HepG2 (cell line): ENCODE measurements at regions not wholly inside any gene's neighbourhood (a gene's known extent, or its start where the extent isn't known, plus 50 kb on each side); places are given as distances from the start of the nearest gene placed in this dataset.

ENCODE experiments used
- ATAC-seq: fragments of 200-7000 bp; cut with Tn5 transposase; 3 replicates; pipeline ENCODE4 v1.9.1; 2020; ENCODE audit warnings: mild to moderate bottlenecking, moderate library complexity
- BruUV-seq: library from RNA; stranded (reverse); fragments of 400-500 nt; replicated peaks from 2 replicates; lab custom pipeline; 2021; lab: Mats Ljungman, UMichigan
- CTCF ChIA-PET: fragments of 300-600 bp; formaldehyde crosslinking; extraction: SDS; loops from one replicate; lab custom pipeline; 2021; ENCODE audit warnings: low total read pairs, inconsistent platforms, low intra/inter-chr PET ratio; lab: Yijun Ruan, JAX
- POLR2A ChIA-PET: fragments of 350-600 bp; sonication (Branson Sonifier 250); formaldehyde crosslinking; loops from one replicate; lab custom pipeline; 2020; ENCODE audit warnings: antibody characterized with exemption, inconsistent platforms; lab: Yijun Ruan, JAX
- DNase-seq: peaks from one replicate; pipeline ENCODE4 v3.0.0-alpha.2; 2015; ENCODE audit warnings: low spot score
- FAIRE-seq: peaks from 3 replicates; lab custom pipeline; 2011; peaks lifted over from hg19 to GRCh38; lab: Jason Lieb, UNC
- H2AFZ ChIP-seq: one replicate; pipeline ENCODE4 v1.6.1; 2011; ENCODE audit warnings: low read length, inconsistent platforms
- H3K27ac ChIP-seq: fragments of 300-600 bp; 3 replicates; pipeline ENCODE4 v1.8.0; 2011; ENCODE audit warnings: mixed run types, mild to moderate bottlenecking, mixed read lengths, low read length, inconsistent platforms; ENCODE audit not compliant: insufficient read depth; ENCODE audit errors: extremely low read length
- H3K27me3 ChIP-seq, 2 experiments: fragments of 200-600 bp in 1 of 2; 2 replicates in 1 of 2; 3 replicates in 1 of 2; pipeline versions ENCODE4 v1.6.0 to v1.8.0; 2011; ENCODE audit warnings: low read length in 2 of 2, mild to moderate bottlenecking in 2 of 2, moderate library complexity in 2 of 2, inconsistent platforms in 1 of 2; ENCODE audit not compliant: insufficient read depth in 2 of 2, control insufficient read depth in 1 of 2
- H3K36me3 ChIP-seq, 2 experiments: fragments of 200-600 bp in 1 of 2; replicated peaks in 1 of 2; 2 replicates in 1 of 2; 3 replicates in 1 of 2; pipeline versions ENCODE4 v1.5.1 to v1.8.0; 2011; ENCODE audit warnings: low read length in 2 of 2, inconsistent platforms in 1 of 2; ENCODE audit not compliant: insufficient read depth in 2 of 2, control insufficient read depth in 1 of 2
- H3K4me1 ChIP-seq: 2 replicates; pipeline ENCODE4 v1.5.1; 2012; ENCODE audit warnings: low read length, inconsistent platforms; ENCODE audit not compliant: insufficient read depth
- H3K4me2 ChIP-seq: 2 replicates; pipeline ENCODE4 v1.6.0; 2011; ENCODE audit warnings: low read depth, low read length, inconsistent platforms
- H3K4me3 ChIP-seq, 3 experiments: fragments of 200-600 bp in 1 of 3; sonication (generic), shearing (Covaris generic) in 1 of 3; replicated peaks in 1 of 3; 2 replicates each; pipeline ENCODE4 v1.5.1; 2011 to 2016; ENCODE audit warnings: low read length in 3 of 3, inconsistent platforms in 2 of 3, low read depth in 2 of 3, mild to moderate bottlenecking in 2 of 3, control low read depth in 1 of 3, mixed read lengths in 1 of 3; ENCODE audit not compliant: insufficient read depth in 1 of 3
- H3K79me2 ChIP-seq: one replicate; pipeline ENCODE4 v1.6.1; 2011; ENCODE audit warnings: low read length, inconsistent platforms; ENCODE audit not compliant: insufficient read depth
- H3K9ac ChIP-seq: 2 replicates; pipeline ENCODE4 v1.6.0; 2011; ENCODE audit warnings: mild to moderate bottlenecking, low read depth, low read length, inconsistent platforms; ENCODE audit not compliant: insufficient read depth
- H3K9me3 ChIP-seq: 2 replicates; pipeline ENCODE4 v1.5.1; 2012; ENCODE audit warnings: mild to moderate bottlenecking, low read length
- H4K20me1 ChIP-seq: 2 replicates; pipeline ENCODE4 v1.6.0; 2011; ENCODE audit warnings: inconsistent platforms, mild to moderate bottlenecking, low read length, moderate library complexity; ENCODE audit not compliant: insufficient read depth
- GPN1 ChIP-seq: sonication (generic); formaldehyde crosslinking; IDR thresholded peaks from 2 replicates; pipeline ENCODE4 v1.5.1; 2020; ENCODE audit warnings: missing genetic modification reagents, borderline replicate concordance
- HCFC1 ChIP-seq: fragments of 150-350 bp; IDR thresholded peaks from 2 replicates; pipeline ENCODE4 v1.6.1; 2014; ENCODE audit warnings: low read depth, low read length
- HNRNPL ChIP-seq: fragments of 200-400 bp; formaldehyde crosslinking; IDR thresholded peaks from 2 replicates; pipeline ENCODE4 v1.6.1; 2017; ENCODE audit warnings: mild to moderate bottlenecking, low read depth, low read length
- ISX ChIP-seq: sonication (generic); formaldehyde crosslinking; conservative IDR thresholded peaks from 2 replicates; pipeline ENCODE4 v1.5.0; 2020; ENCODE audit warnings: missing genetic modification reagents
- KAT2B ChIP-seq: fragments of 150-350 bp; IDR thresholded peaks from 2 replicates; pipeline ENCODE4 v1.6.1; 2014; ENCODE audit warnings: low read depth, low read length, borderline replicate concordance
- SNAI1 ChIP-seq: sonication (generic); formaldehyde crosslinking; IDR thresholded peaks from 2 replicates; pipeline ENCODE4 v1.5.0; 2020; ENCODE audit warnings: mild to moderate bottlenecking, missing genetic modification reagents, borderline replicate concordance
- TEAD3 ChIP-seq: optimal IDR thresholded peaks from 2 replicates; pipeline ENCODE3; 2016; ENCODE audit warnings: borderline replicate concordance
- YEATS4 ChIP-seq: sonication (generic); formaldehyde crosslinking; IDR thresholded peaks from 2 replicates; pipeline ENCODE4 v1.4.0; 2020; ENCODE audit warnings: missing genetic modification reagents, borderline replicate concordance
- ZHX1 ChIP-seq: sonication (generic); formaldehyde crosslinking; IDR thresholded peaks from 2 replicates; pipeline ENCODE4 v1.8.1; 2022; ENCODE audit warnings: low read depth, mild to moderate bottlenecking, missing genetic modification reagents
- ZKSCAN5 ChIP-seq: sonication (generic); formaldehyde crosslinking; IDR thresholded peaks from 2 replicates; pipeline ENCODE4 v1.5.1; 2020; ENCODE audit warnings: mild to moderate bottlenecking, missing genetic modification reagents
- ZNF142 ChIP-seq: sonication (generic); formaldehyde crosslinking; IDR thresholded peaks from 2 replicates; pipeline ENCODE4 v1.4.0; 2020; ENCODE audit warnings: missing genetic modification reagents
- ZNF773 ChIP-seq: sonication (generic); formaldehyde crosslinking; IDR thresholded peaks from 2 replicates; pipeline ENCODE4 v1.4.0; 2020; ENCODE audit warnings: missing genetic modification reagents, borderline replicate concordance
- WGBS: methylation state at CpG from one replicate; pipeline ENCODE4 v1.1.6; 2017; ENCODE audit warnings: low lambda C conversion rate; 5-methylcytosine and 5-hydroxymethylcytosine counted together
- in situ Hi-C: cut with HindIII; loops from 2 replicates; pipeline ENCODE4 v1.10.0; 2017; ENCODE audit warnings: low pct_unique_long_range_greater_than_20kb; ENCODE audit not compliant: extremely low pct_ligation_motif_present
- intact Hi-C: fragments of 100-400 bp; cut with micrococcal nuclease; formaldehyde crosslinking; loops from one replicate; pipeline ENCODE4 v1.10.0; 2022; ENCODE audit not compliant: unreplicated experiment

DNA sequence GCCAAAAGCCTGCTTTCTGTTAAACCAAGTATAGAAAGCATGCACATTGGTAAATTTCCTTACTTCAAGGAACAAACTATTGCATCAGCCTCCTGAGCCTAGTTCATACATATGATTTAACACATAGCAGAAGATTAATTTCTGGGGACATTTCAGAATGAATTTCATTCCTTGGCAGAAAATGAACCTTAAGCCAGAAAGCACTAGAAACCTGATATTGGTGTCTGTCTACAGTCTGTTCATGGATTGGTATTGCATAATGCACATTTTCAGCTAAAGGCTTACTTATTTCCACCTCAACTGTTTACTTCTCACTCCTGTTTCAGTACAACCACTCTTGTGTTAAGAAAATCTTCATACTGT, 1471.8 kb upstream of the NUDT12 start (continued):
- no peak for TF ChIP-seq YEATS4 (CRISPR knock-in tag)
- no peak for TF ChIP-seq GPN1 (CRISPR knock-in tag)
- TF ChIP-seq SNAI1 = no peak
- no peak for TF ChIP-seq ZHX1 (CRISPR knock-in tag)
- no peak for TF ChIP-seq HNRNPL
- TF ChIP-seq KAT2B = no peak

- no TSS peak for BruUV-seq
- ChIA-PET POLR2A (no interaction called here), CTCF (no interaction called here)
- Histone ChIP-seq H3K27me3 (no peaks in the 10 kb centered on the region), H3K9ac (no peak overlapping the region), H3K4me2 (no peak overlapping the region), H3K9me3 (no peaks in the 10 kb centered on the region), H3K4me3 (no peak overlapping the region), H3K36me3 (no peaks in the 10 kb centered on the region), H3K4me1 (no peaks in the 10 kb centered on the region), H4K20me1 (no peaks in the 10 kb centered on the region), H3K27ac (no peak overlapping the region), H2AFZ (no peak overlapping the region), H3K79me2 (no peaks in the 10 kb centered on the region)
- DNase-seq = no peak
- TF ChIP-seq TEAD3 (CRISPR knock-in tag) (no peak), ZNF773 (CRISPR knock-in tag) (no peak), ZKSCAN5 (CRISPR knock-in tag) (no peak), HCFC1 (no peak), ZNF142 (CRISPR knock-in tag) (no peak), ISX (CRISPR knock-in tag) (no peak)
- in situ Hi-C loops = no loop called here
- ATAC-seq = no peak
- intact Hi-C loops = no loop called here
- 36% methylated on average over 6 of the region's 6 CpGs for WGBS
- no peak for FAIRE-seq
Observed at GRCh38 chr5:105033637-105034400, 1471.2 kb upstream of the NUDT12 start.
